ENCODE measurements at regions not wholly inside any gene's neighbourhood (a gene's known extent, or its start where the extent isn't known, plus 50 kb on each side); places are given as distances from the start of the nearest gene placed in this dataset.

DNA sequence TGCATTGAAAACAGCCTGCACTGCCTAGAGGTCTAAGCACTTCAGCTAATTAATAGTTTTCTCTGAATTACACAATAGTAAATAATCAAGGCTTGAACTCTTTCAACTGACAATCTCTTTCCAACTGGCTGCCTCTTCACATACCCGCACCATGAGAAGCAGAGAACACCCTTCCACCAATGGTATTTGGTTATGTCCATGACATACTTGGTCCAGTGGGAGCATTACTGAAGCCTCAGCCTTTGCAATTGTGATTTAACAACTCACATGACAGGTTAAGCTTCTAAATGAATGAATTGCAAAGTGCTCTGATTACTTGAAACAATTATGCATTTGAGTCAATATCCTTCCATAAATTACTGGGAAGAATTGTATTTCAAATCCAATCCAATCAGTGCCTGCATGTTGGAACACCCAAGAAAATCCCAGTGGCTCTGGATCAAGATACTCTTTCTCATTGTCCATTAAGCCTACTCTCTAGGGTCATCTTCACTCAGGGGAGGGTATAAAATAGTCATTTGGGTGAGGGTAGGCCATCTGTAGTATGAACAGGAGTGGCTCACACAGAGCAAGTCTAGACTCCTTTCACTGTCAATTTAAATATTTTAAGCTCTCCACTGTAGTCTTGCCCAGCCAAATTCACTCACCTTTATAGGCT, 101.1 kb downstream of the HS1BP3 start:
- Histone ChIP-seq H3K36me3 (no peaks in the 10 kb centered on the region), H3K27me3 (no peaks in the 10 kb centered on the region), H3K27ac (no peak overlapping the region), H3K4me1 (peaks cover 0 to 10% (median 4%) of the 10 kb centered on the region in 4 donors), H3K9me3 (peaks cover 0 to 3% (median 0%) of the 10 kb centered on the region in 3 donors), H3K4me3 (no peak overlapping the region)
- intact Hi-C loops (cut with DNase I; ENCODE audit: low total_unique reads), result no loop called here
- TF ChIP-seq, protein P1, sequence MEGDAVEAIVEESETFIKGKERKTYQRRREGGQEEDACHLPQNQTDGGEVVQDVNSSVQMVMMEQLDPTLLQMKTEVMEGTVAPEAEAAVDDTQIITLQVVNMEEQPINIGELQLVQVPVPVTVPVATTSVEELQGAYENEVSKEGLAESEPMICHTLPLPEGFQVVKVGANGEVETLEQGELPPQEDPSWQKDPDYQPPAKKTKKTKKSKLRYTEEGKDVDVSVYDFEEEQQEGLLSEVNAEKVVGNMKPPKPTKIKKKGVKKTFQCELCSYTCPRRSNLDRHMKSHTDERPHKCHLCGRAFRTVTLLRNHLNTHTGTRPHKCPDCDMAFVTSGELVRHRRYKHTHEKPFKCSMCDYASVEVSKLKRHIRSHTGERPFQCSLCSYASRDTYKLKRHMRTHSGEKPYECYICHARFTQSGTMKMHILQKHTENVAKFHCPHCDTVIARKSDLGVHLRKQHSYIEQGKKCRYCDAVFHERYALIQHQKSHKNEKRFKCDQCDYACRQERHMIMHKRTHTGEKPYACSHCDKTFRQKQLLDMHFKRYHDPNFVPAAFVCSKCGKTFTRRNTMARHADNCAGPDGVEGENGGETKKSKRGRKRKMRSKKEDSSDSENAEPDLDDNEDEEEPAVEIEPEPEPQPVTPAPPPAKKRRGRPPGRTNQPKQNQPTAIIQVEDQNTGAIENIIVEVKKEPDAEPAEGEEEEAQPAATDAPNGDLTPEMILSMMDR (IDR thresholded peaks at IDR 0.05), result no peak
- no peak for DNase-seq

DNA sequence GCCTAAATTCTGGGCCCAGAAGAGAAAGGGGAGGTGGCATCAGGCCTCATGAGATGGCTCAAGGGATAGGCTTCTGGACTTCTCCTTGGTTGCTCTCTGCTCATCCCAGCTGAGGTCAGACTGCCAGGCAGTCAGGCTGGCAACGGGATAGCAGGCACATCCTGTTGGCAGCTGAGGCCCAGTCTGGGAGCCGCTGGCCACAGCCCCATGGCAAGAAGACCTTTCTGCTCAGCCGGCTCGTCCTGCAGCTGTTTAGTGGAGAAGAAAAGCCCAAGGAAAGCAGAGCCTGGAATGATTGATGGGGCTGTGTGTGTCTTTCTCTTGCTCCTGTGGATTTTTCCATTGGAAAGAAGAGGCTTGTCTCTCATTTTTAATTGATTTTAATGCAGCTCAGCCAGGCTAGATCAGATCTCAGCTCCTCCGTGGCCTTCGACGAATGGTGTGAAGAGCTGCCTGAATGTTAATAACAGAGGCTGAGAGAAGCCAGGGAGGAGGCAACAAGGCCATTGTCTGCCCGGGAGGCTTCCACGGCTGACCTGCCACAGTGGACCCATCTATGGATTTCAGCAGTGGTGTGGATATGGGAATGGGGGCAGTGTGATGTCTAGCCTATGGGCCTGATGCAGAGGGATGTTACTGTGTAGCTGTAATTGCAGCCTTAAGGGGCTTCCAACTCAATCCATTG, 99.5 kb downstream of the HS1BP3 start:
- Histone ChIP-seq H3K27ac (no peak overlapping the region), H3K4me3 (no peak overlapping the region)

DNA sequence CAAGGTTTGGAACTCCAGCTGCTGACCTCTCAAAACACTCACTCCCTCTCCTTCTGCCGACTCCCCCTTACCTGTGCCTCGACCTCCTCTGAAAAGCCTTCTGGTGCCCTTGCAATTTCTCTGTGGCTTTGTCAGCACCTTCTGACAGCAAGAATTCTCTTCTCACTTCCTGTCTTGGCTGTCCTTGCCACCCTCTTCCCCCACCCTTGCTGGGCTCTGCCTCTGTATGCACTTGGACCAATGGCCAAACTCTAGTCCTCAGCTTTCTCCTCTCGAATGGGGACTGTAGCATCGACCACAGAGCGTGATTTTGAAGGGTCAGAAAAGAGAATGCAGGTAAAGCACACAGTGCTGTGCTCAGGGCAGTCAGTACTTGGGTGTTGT, 99.0 kb downstream of the HS1BP3 start:
- H3K27ac ChIP-seq, result no peak overlapping the region

More for the DNA sequence above, 99.5 kb downstream of the HS1BP3 start:
- intact Hi-C loops (cut with DNase I; ENCODE audit: low total_unique reads), result no loop called here
- Histone ChIP-seq H3K9me3 (no peaks in the 10 kb centered on the region), H3K4me1 (peaks cover 0 to 10% (median 4%) of the 10 kb centered on the region in 4 donors), H3K36me3 (no peaks in the 10 kb centered on the region), H3K27me3 (no peaks in the 10 kb centered on the region)
- TF ChIP-seq, protein P1 (IDR thresholded peaks at IDR 0.05), result no peak
- DNase-seq, result no peak

DNA sequence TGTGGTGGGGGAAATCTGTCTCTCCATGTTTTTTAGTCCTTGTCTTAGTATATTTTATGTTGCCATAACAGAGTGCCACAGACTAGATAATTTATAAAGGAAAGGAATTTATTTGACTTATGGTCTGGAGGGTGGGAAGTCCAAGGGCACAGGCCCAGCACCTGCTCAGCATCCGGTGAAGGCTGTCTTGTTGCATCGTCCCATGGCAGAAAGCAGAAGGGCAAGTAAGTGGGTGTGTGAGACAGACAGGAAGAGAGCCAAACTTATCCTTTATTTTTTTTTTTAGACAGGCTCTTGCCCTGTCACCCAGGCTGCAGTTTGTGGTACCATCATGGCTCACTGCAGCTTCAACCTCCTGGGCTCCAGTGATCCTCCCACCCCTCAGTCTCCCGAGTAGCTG, 98.1 kb downstream of the HS1BP3 start:
- Histone ChIP-seq H3K36me3 (no peaks in the 10 kb centered on the region), H3K4me3 (no peak overlapping the region), H3K4me1 (peaks cover 0 to 10% (median 4%) of the 10 kb centered on the region in 4 donors), H3K27me3 (no peaks in the 10 kb centered on the region), H3K9me3 (no peaks in the 10 kb centered on the region), H3K27ac (no peak overlapping the region)
- TF ChIP-seq, protein P1 (IDR thresholded peaks at IDR 0.05), result no peak
- DNase-seq, result no peak
- intact Hi-C loops (cut with DNase I; ENCODE audit: low total_unique reads), result no loop called here

More for the DNA sequence above, 99.0 kb downstream of the HS1BP3 start:
- DNase-seq, result no peak
- no peaks in the 10 kb centered on the region for H3K27me3 ChIP-seq
- H3K9me3 ChIP-seq, result no peaks in the 10 kb centered on the region
- no peaks in the 10 kb centered on the region for H3K36me3 ChIP-seq
- H3K4me1 ChIP-seq, result peaks cover 0 to 10% (median 4%) of the 10 kb centered on the region in 4 donors
- intact Hi-C loops (cut with DNase I; ENCODE audit: low total_unique reads), result no loop called here
- TF ChIP-seq, protein P1 (IDR thresholded peaks at IDR 0.05), result no peak
- H3K4me3 ChIP-seq, result no peak overlapping the region

DNA sequence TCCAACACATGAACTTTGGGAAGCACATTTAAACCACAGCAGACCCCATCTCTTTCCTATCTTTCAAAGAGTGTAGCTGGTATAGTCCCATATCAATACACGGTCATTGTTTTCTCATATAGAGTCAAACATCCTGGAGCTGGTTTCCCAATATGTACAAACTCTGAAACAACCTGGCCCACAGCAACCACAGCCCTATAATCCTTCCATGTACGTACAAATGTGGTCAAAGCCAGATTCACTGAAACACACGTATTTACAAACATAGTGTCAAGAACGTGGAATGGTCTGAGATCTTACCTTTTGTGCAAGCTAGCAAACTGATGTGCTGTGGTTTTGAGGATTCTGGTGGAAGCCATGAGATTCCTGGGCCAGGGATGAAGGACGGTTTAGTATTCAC, 97.3 kb downstream of the HS1BP3 start:
- TF ChIP-seq, protein P1 (IDR thresholded peaks at IDR 0.05), result no peak
- H3K4me3 ChIP-seq, result no peak overlapping the region

More for the DNA sequence above, 97.3 kb downstream of the HS1BP3 start:
- DNase-seq, result no peak
- H3K27ac ChIP-seq, result no peak overlapping the region
- no peaks in the 10 kb centered on the region for H3K27me3 ChIP-seq
- H3K9me3 ChIP-seq, result no peaks in the 10 kb centered on the region
- H3K36me3 ChIP-seq, result no peaks in the 10 kb centered on the region
- intact Hi-C loops (cut with DNase I; ENCODE audit: low total_unique reads), result no loop called here
- peaks cover 0 to 10% (median 4%) of the 10 kb centered on the region in 4 donors for H3K4me1 ChIP-seq

All from tibial artery (tissue), 4 donors.